K562 (cell line): ENCODE measurements at regions not wholly inside any gene's neighbourhood (a gene's known extent, or its start where the extent isn't known, plus 50 kb on each side); places are given as distances from the start of the nearest gene placed in this dataset.

Experiments
- BACH1 ChIP-seq: fragments of 200-800 bp; sonication (Bioruptor generic); IDR thresholded peaks from 2 replicates; pipeline ENCODE4 v1.6.1; 2016; ENCODE audit warnings: missing genetic modification characterization, missing compliant biosample characterization
- CBFB ChIP-seq: sonication (generic); formaldehyde crosslinking; IDR thresholded peaks from 2 replicates; pipeline ENCODE4 v1.4.0; 2020; ENCODE audit warnings: mild to moderate bottlenecking, missing genetic modification reagents
- CBX1 ChIP-seq: sonication (generic); IDR thresholded peaks from 2 replicates; pipeline ENCODE4 v1.6.1; 2016; ENCODE audit warnings: antibody characterized with exemption, low read depth, mild to moderate bottlenecking
- DPF2 ChIP-seq: fragments of 450-650 bp; IDR thresholded peaks from 2 replicates; pipeline ENCODE4 v1.6.1; 2016
- EGR1 ChIP-seq: fragments of 450-650 bp; conservative IDR thresholded peaks from 2 replicates; pipeline ENCODE4 v1.6.1; 2017; ENCODE audit warnings: mild to moderate bottlenecking
- FUS ChIP-seq: fragments of 200-400 bp; formaldehyde crosslinking; optimal IDR thresholded peaks from 2 replicates; pipeline ENCODE3; 2017; ENCODE audit warnings: low read depth, low read length
- GATA2 ChIP-seq: sonication (generic); formaldehyde crosslinking; IDR thresholded peaks from 2 replicates; pipeline ENCODE4 v1.4.0; 2020; ENCODE audit warnings: mild to moderate bottlenecking, missing genetic modification reagents
- HSF4 ChIP-seq: fragments of 250-450 bp; sonication (Bioruptor Pico); IDR thresholded peaks from 2 replicates; pipeline ENCODE4 v2.1.2; 2022; ENCODE audit warnings: mild to moderate bottlenecking, moderate library complexity, borderline replicate concordance
- ILF3 ChIP-seq: fragments of 450-650 bp; IDR thresholded peaks from 2 replicates; pipeline ENCODE4 v1.6.1; 2018; ENCODE audit warnings: antibody characterized with exemption, mild to moderate bottlenecking, moderate library complexity, borderline replicate concordance
- IRF2 ChIP-seq: sonication (generic); formaldehyde crosslinking; IDR thresholded peaks from 2 replicates; pipeline ENCODE4 v1.8.1; 2022; ENCODE audit warnings: mild to moderate bottlenecking, missing genetic modification reagents
- KLF13 ChIP-seq: fragments of 450-650 bp; IDR thresholded peaks from 2 replicates; pipeline ENCODE4 v1.6.1; 2016; ENCODE audit warnings: missing genetic modification characterization, low read depth, mild to moderate bottlenecking, missing compliant biosample characterization, moderate library complexity, borderline replicate concordance
- LEF1 ChIP-seq: fragments of 450-650 bp; IDR thresholded peaks from 2 replicates; pipeline ENCODE4 v1.6.1; 2016; ENCODE audit warnings: mild to moderate bottlenecking
- POLR2A ChIP-seq: fragments of 450-650 bp; conservative IDR thresholded peaks from 2 replicates; pipeline ENCODE4 v1.6.1; 2016
- TAF15 ChIP-seq: fragments of 200-400 bp; formaldehyde crosslinking; IDR thresholded peaks from 2 replicates; pipeline ENCODE4 v1.6.1; 2017; ENCODE audit warnings: mild to moderate bottlenecking, low read depth, low read length, moderate library complexity
- THRAP3 ChIP-seq: fragments of 450-650 bp; IDR thresholded peaks from 2 replicates; pipeline ENCODE4 v1.6.1; 2016; ENCODE audit warnings: mild to moderate bottlenecking, inconsistent platforms, borderline replicate concordance
- ZNF384 ChIP-seq: IDR thresholded peaks from 2 replicates; pipeline ENCODE4 v1.6.1; 2012; ENCODE audit warnings: low read depth, low read length, improper control_type of control experiment
- TF ChIP-seq, protein P1 (sequence below): fragments of 250-450 bp; sonication (Bioruptor Pico); IDR thresholded peaks from 2 replicates; pipeline ENCODE4 v1.4.0; 2020; ENCODE audit warnings: mild to moderate bottlenecking, moderate library complexity
- TF ChIP-seq, protein P2 (sequence below): sonication (generic); formaldehyde crosslinking; IDR thresholded peaks from 2 replicates; pipeline ENCODE4 v1.8.0; 2022; ENCODE audit warnings: mild to moderate bottlenecking, missing genetic modification reagents
- TF ChIP-seq, protein P3 (sequence below): fragments of 250-450 bp; sonication (Bioruptor Pico); IDR thresholded peaks from 2 replicates; pipeline ENCODE4 v1.5.1; 2021; ENCODE audit warnings: mild to moderate bottlenecking
- TF ChIP-seq, protein P4 (sequence below): sonication (generic); formaldehyde crosslinking; IDR thresholded peaks from 2 replicates; pipeline ENCODE4 v1.8.0; 2022; ENCODE audit warnings: missing genetic modification reagents, mild to moderate bottlenecking, moderate library complexity, borderline replicate concordance
- TF ChIP-seq, protein P5 (sequence below): sonication (generic); formaldehyde crosslinking; IDR thresholded peaks from 2 replicates; pipeline ENCODE4 v1.8.0; 2023; ENCODE audit warnings: mild to moderate bottlenecking, missing genetic modification reagents
- TF ChIP-seq, protein P6 (sequence below): fragments of 250-450 bp; sonication (Bioruptor Pico); IDR thresholded peaks from 2 replicates; pipeline ENCODE4 v1.5.0; 2022; ENCODE audit warnings: mild to moderate bottlenecking

DNA sequence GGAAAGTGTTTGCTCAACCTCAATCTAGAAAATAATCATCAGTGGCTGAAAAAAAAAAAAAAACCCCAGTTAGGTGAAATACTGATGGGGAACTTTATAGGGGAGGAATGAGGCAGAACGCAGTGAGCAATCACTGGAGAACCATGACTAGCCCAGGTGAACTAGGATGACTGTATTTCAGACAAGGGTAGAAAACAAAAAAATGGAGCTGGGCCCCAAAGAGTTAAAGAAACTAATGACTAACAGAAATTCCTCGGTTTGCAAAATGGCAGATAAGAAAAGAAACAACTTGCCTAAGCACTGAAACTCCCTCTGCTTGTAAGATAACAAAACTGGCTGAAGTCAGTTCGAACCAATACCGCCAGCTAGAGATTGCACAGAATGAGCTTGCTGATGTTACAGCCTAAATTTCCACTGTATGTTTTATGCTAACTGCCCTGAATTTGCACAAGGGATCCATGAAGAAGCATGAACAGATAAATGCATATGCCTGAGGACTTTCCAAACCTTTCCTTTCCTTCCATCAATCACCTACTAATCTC is 245.9 kb downstream of the METTL4 start (continued):
- TF ChIP-seq, protein P1, sequence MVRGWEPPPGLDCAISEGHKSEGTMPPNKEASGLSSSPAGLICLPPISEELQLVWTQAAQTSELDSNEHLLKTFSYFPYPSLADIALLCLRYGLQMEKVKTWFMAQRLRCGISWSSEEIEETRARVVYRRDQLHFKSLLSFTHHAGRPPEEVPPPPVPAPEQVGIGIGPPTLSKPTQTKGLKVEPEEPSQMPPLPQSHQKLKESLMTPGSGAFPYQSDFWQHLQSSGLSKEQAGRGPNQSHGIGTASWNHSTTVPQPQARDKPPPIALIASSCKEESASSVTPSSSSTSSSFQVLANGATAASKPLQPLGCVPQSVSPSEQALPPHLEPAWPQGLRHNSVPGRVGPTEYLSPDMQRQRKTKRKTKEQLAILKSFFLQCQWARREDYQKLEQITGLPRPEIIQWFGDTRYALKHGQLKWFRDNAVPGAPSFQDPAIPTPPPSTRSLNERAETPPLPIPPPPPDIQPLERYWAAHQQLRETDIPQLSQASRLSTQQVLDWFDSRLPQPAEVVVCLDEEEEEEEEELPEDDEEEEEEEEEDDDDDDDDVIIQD, result no peak
- TF ChIP-seq HSF4 (no peak), FUS (no peak), TAF15 (no peak), KLF13 (tag) (no peak), GATA2 (CRISPR knock-in tag) (peak; percentile 94), IRF2 (CRISPR knock-in tag) (no peak), CBFB (CRISPR knock-in tag) (no peak), POLR2A (no peak), EGR1 (no peak), ILF3 (no peak), ZNF384 (peak; percentile 79), CBX1 (peak; percentile 37; the same call in 1 of the 2 replicates), BACH1 (tag) (0 out of 2 replicates have a peak, but pooled peaks have one; percentile 58), DPF2 (peak; percentile 98), THRAP3 (no peak), LEF1 (peak; percentile 96)
- TF ChIP-seq, protein P2, sequence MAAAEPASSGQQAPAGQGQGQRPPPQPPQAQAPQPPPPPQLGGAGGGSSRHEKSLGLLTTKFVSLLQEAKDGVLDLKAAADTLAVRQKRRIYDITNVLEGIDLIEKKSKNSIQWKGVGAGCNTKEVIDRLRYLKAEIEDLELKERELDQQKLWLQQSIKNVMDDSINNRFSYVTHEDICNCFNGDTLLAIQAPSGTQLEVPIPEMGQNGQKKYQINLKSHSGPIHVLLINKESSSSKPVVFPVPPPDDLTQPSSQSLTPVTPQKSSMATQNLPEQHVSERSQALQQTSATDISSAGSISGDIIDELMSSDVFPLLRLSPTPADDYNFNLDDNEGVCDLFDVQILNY (CRISPR knock-in tag), result no peak
- TF ChIP-seq, protein P3, sequence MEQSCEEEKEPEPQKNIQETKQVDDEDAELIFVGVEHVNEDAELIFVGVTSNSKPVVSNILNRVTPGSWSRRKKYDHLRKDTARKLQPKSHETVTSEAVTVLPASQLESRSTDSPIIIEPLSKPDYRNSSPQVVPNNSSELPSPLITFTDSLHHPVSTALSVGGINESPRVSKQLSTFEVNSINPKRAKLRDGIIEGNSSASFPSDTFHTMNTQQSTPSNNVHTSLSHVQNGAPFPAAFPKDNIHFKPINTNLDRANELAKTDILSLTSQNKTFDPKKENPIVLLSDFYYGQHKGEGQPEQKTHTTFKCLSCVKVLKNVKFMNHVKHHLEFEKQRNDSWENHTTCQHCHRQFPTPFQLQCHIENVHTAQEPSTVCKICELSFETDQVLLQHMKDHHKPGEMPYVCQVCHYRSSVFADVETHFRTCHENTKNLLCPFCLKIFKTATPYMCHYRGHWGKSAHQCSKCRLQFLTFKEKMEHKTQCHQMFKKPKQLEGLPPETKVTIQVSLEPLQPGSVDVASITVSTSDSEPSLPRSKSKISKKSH, result no peak
- TF ChIP-seq, protein P4, sequence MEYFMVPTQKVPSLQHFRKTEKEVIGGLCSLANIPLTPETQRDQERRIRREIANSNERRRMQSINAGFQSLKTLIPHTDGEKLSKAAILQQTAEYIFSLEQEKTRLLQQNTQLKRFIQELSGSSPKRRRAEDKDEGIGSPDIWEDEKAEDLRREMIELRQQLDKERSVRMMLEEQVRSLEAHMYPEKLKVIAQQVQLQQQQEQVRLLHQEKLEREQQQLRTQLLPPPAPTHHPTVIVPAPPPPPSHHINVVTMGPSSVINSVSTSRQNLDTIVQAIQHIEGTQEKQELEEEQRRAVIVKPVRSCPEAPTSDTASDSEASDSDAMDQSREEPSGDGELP, result no peak
- TF ChIP-seq, protein P5, sequence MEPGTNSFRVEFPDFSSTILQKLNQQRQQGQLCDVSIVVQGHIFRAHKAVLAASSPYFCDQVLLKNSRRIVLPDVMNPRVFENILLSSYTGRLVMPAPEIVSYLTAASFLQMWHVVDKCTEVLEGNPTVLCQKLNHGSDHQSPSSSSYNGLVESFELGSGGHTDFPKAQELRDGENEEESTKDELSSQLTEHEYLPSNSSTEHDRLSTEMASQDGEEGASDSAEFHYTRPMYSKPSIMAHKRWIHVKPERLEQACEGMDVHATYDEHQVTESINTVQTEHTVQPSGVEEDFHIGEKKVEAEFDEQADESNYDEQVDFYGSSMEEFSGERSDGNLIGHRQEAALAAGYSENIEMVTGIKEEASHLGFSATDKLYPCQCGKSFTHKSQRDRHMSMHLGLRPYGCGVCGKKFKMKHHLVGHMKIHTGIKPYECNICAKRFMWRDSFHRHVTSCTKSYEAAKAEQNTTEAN, result no peak
- TF ChIP-seq, protein P6, sequence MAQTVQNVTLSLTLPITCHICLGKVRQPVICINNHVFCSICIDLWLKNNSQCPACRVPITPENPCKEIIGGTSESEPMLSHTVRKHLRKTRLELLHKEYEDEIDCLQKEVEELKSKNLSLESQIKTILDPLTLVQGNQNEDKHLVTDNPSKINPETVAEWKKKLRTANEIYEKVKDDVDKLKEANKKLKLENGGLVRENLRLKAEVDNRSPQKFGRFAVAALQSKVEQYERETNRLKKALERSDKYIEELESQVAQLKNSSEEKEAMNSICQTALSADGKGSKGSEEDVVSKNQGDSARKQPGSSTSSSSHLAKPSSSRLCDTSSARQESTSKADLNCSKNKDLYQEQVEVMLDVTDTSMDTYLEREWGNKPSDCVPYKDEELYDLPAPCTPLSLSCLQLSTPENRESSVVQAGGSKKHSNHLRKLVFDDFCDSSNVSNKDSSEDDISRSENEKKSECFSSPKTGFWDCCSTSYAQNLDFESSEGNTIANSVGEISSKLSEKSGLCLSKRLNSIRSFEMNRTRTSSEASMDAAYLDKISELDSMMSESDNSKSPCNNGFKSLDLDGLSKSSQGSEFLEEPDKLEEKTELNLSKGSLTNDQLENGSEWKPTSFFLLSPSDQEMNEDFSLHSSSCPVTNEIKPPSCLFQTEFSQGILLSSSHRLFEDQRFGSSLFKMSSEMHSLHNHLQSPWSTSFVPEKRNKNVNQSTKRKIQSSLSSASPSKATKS (CRISPR knock-in tag), result no peak
